ENCODE measurements at regions not wholly inside any gene's neighbourhood (a gene's known extent, or its start where the extent isn't known, plus 50 kb on each side); places are given as distances from the start of the nearest gene placed in this dataset.

DNA sequence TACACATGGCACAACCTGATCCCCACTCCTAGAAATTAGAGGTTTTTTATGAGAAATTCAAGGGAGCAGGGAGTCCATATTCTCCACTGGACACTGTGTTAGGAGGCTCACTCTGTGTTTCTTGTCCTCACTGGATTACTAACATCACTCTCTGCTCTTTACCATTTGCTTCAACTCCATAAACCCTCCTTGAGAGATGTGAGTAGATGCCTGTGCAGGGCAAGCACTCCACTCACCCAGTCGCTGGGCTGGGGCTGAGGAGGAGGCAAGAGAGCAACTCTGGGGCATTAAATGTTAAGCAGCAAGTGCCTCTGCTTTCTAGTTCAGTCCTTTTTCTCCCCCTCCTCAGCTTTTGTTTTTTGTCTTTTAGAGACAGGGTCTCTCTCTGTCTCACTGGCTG, 115.1 kb downstream of the LARP7 start:
- TF ChIP-seq POLR2AphosphoS5 (IDR thresholded peaks at IDR 0.05; ENCODE audit: low read depth, low read length) (no peak), SIN3A (IDR thresholded peaks at IDR 0.05; ENCODE audit: borderline replicate concordance, insufficient read depth, low read length) (no peak), TAF1 (IDR thresholded peaks at IDR 0.05; ENCODE audit: borderline replicate concordance, insufficient read depth, low read length) (no peak)

Measured in PFSK-1 (cell line).